NCI-H2196 (cell line): ENCODE measurements at regions not wholly inside any gene's neighbourhood (a gene's known extent, or its start where the extent isn't known, plus 50 kb on each side); places are given as distances from the start of the nearest gene placed in this dataset.

Experiments used
- DNase-seq: peaks from one replicate; lab custom pipeline; 2025; ENCODE audit not compliant: unreplicated experiment; lab: John Stamatoyannopoulos, UW

- no peak for DNase-seq
These were observed 71.3 kb downstream of the CPN2 start for GRCh38 chr3:194279701-194280360.

- no peak for DNase-seq
These were observed 70.4 kb downstream of the CPN2 start for GRCh38 chr3:194280777-194281176.

GRCh38 chr3:194281306-194281705 lies 69.8 kb downstream of the CPN2 start:
- no peak for DNase-seq

- no peak for DNase-seq
These were observed 69.4 kb downstream of the CPN2 start for GRCh38 chr3:194281766-194282165.

GRCh38 chr3:194282436-194283122 lies 68.5 kb downstream of the CPN2 start:
- DNase-seq, result no peak

GRCh38 chr3:194283221-194284006 lies 67.7 kb downstream of the CPN2 start:
- DNase-seq, result no peak

GRCh38 chr3:194284351-194284750 lies 66.8 kb downstream of the CPN2 start:
- DNase-seq, result no peak

GRCh38 chr3:194285024-194285849 lies 65.9 kb downstream of the CPN2 start:
- no peak for DNase-seq

- no peak for DNase-seq
These were observed 65.3 kb downstream of the CPN2 start for GRCh38 chr3:194285850-194286197.

- no peak for DNase-seq
These were observed 64.6 kb downstream of the CPN2 start for GRCh38 chr3:194286375-194287146.

GRCh38 chr3:194287374-194287773 lies 63.8 kb downstream of the CPN2 start:
- DNase-seq, result no peak

- no peak for DNase-seq
These were observed 63.0 kb downstream of the CPN2 start for GRCh38 chr3:194287977-194288706.
